MV-4-11 (cell line): ENCODE measurements at regions not wholly inside any gene's neighbourhood (a gene's known extent, or its start where the extent isn't known, plus 50 kb on each side); places are given as distances from the start of the nearest gene placed in this dataset.

ENCODE experiments used
- DNase-seq: peaks from one replicate; lab custom pipeline; 2025; lab: John Stamatoyannopoulos, UW

GRCh38 chr1:182193908-182194550 is 132.5 kb upstream of the ZNF648 start:
- DNase-seq = peak; percentile 98

- peak; percentile 32 for DNase-seq
Measured at GRCh38 chr1:182192966-182193365, 131.5 kb upstream of the ZNF648 start.

GRCh38 chr1:182192215-182192614 is 130.7 kb upstream of the ZNF648 start:
- no peak for DNase-seq

GRCh38 chr1:182191381-182192115 is 130.0 kb upstream of the ZNF648 start:
- no peak for DNase-seq

- DNase-seq = no peak
Measured at GRCh38 chr1:182189535-182190066, 128.1 kb upstream of the ZNF648 start.

- DNase-seq = no peak
Measured at GRCh38 chr1:182186757-182187146, 125.2 kb upstream of the ZNF648 start.

GRCh38 chr1:182185842-182186756 is 124.6 kb upstream of the ZNF648 start:
- DNase-seq = no peak

GRCh38 chr1:182185136-182185535 is 123.6 kb upstream of the ZNF648 start:
- peak; percentile 72 for DNase-seq

GRCh38 chr1:182183606-182184005 is 122.1 kb upstream of the ZNF648 start:
- no peak for DNase-seq

- no peak for DNase-seq
Measured at GRCh38 chr1:182182311-182182710, 120.8 kb upstream of the ZNF648 start.

- no peak for DNase-seq
Measured at GRCh38 chr1:182181167-182181572, 119.7 kb upstream of the ZNF648 start.

GRCh38 chr1:182175361-182175931 is 113.9 kb upstream of the ZNF648 start:
- peak; percentile 99 for DNase-seq

- no peak for DNase-seq
Measured at GRCh38 chr1:182174513-182174855, 113.0 kb upstream of the ZNF648 start.

GRCh38 chr1:182173808-182174512 is 112.4 kb upstream of the ZNF648 start:
- no peak for DNase-seq

GRCh38 chr1:182172699-182173098 is 111.2 kb upstream of the ZNF648 start:
- no peak for DNase-seq

- peak; percentile 92 for DNase-seq
Measured at GRCh38 chr1:182170891-182171461, 109.5 kb upstream of the ZNF648 start.

GRCh38 chr1:182169203-182169602 is 107.7 kb upstream of the ZNF648 start:
- DNase-seq = peak; percentile 46

GRCh38 chr1:182166750-182167149 is 105.2 kb upstream of the ZNF648 start:
- no peak for DNase-seq

- no peak for DNase-seq
Measured at GRCh38 chr1:182166321-182166720, 104.8 kb upstream of the ZNF648 start.

- DNase-seq = no peak
Measured at GRCh38 chr1:182164273-182164672, 102.8 kb upstream of the ZNF648 start.

- no peak for DNase-seq
Measured at GRCh38 chr1:182163821-182164223, 102.3 kb upstream of the ZNF648 start.
